ENCODE measurements at regions not wholly inside any gene's neighbourhood (a gene's known extent, or its start where the extent isn't known, plus 50 kb on each side); places are given as distances from the start of the nearest gene placed in this dataset.

DNA sequence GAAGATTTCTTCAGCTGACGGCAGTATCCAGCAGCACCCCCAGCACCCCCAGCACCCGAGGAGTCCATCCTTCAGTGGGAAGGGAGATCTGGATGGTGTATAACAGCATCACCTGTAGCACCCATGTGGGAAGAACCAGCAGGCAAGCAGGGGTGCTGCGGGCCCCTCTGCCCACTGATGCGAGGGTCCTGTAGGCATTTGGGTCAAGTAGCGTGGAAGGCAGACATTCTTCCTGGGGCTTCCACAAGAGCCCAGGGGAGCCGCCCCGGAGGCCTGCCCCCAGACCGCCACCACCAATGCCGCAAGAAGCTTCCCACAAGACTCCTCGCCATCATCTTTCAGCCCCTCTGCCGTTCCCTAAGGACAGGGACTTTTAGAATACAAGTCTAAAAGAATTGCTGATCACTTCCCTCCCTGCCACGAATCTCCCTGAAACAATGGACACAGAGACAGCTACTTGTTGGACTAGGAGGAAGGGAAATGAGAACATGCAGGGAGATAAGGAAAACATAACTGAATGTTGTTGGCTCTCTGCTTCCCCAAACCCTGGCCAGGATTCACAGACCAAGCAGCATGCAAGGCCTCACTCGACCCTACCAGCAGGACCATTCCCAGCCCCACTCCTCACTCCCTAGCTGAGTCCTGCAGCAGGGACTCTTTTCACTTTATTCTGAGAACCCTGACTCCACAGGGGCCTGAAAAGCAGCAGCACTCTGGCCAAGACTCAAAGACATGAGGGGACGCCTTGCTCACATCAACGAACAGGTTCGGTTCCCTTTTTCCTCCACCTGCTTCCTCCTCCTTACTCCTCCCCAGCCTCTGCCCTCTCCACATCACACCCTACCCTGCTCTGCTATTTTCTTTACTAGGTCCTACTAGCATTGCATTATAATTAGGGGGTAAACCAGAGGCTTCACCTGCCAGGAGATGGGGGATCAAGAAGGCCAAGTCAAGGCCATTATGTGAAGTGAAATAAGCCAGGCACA lies 164.5 kb downstream of the HERPUD2 start:
- in situ Hi-C loops (cut with MboI) = loop anchor here (25.0 kb wide), 1 partner anchor 468 kb away; no protein-coding TSS in a partner anchor
- Histone ChIP-seq H3K4me3 (no peak overlapping the region), H3K4me2 (ENCODE audit: insufficient read depth, low read length) (no peak overlapping the region), H3K27ac (ENCODE audit: extremely low read depth, low read depth, low read length) (no peak overlapping the region), H3K9me1 (ENCODE audit: control insufficient read depth, insufficient read depth, low read length) (no peaks in the 10 kb centered on the region), H3K9me3 (replicated peaks; ENCODE audit: control insufficient read depth, insufficient read depth, low read depth, low read length) (no peaks in the 10 kb centered on the region), H4K20me1 (replicated peaks; ENCODE audit: control insufficient read depth, insufficient read depth, low read length) (no peaks in the 10 kb centered on the region), H2AFZ (ENCODE audit: low read depth, low read length) (no peak overlapping the region), H3K9ac (ENCODE audit: insufficient read depth in 1 of 2, low read depth in 2 of 2, low read length in 2 of 2) (no peak overlapping the region), H3K36me3 (ENCODE audit: control insufficient read depth, insufficient read depth, low read length) (no peaks in the 10 kb centered on the region), H3K79me2 (ENCODE audit: control insufficient read depth, insufficient read depth, low read length) (no peaks in the 10 kb centered on the region), H3K4me1 (replicated peaks in 1 of 2; ENCODE audit: control insufficient read depth in 2 of 2, insufficient read depth in 2 of 2, low read length in 2 of 2) (no peaks in the 10 kb centered on the region), H3K27me3 (ENCODE audit: control insufficient read depth in 2 of 2, insufficient read depth in 2 of 2, low read length in 2 of 2) (peaks cover 0 to 18% of the 10 kb centered on the region in 2 experiments; a peak in 2 of 5 replicates)
- intact Hi-C loops (cut with micrococcal nuclease) = no loop called here
- CTCF ChIA-PET (ENCODE audit: low intra/inter-chr PET ratio) = no interaction called here
- no peak for DNase-seq (ENCODE audit: extremely low read depth in 1 of 4, low spot score in 3 of 4)
- no peak for FAIRE-seq
- ATAC-seq = no peak
- POLR2A ChIA-PET = interaction anchor here (1.0 kb wide), 1 partner anchor 10 kb away, joined by 4 read pairs; no protein-coding TSS in a partner anchor
- WGBS (ENCODE audit: insufficient coverage, low coverage, missing lambda C conversion rate) = 4% methylated on average over 16 of the region's 16 CpGs
- TF ChIP-seq MXI1 (IDR thresholded peaks at IDR 0.05; ENCODE audit: low read depth, low read length) = no peak
- TF ChIP-seq ETS2 (tag; IDR thresholded peaks at IDR 0.05; ENCODE audit: borderline replicate concordance, poor library complexity, severe bottlenecking) = no peak
- no peak for TF ChIP-seq PRMT5 (CRISPR knock-in tag; IDR thresholded peaks at IDR 0.05)
- TF ChIP-seq ZNF282 (CRISPR knock-in tag; IDR thresholded peaks at IDR 0.05) = no peak
- no peak for TF ChIP-seq SRSF7 (optimal IDR thresholded peaks at IDR 0.05; ENCODE audit: low read depth, low read length)
- BruUV-seq (replicated peaks) = no TSS peak
